Body of pancreas (tissue), 4 donors: ENCODE measurements at regions not wholly inside any gene's neighbourhood (a gene's known extent, or its start where the extent isn't known, plus 50 kb on each side); places are given as distances from the start of the nearest gene placed in this dataset.
A peak's percentile ranks its signal among the peaks of the same experiment; 100 is the strongest.
"Not testable (repeated sequence)": the region's sequence is repeated elsewhere in the genome, so short reads cannot be mapped to it uniquely, and the experiment has no call there.

Experiments used
- ATAC-seq: fragments of 150-250 bp; one replicate; pipeline ENCODE4 v1.9.1; 2016
- DNase-seq, 4 donors: peaks; one replicate each; pipeline ENCODE4 v3.0.0-alpha.2; 2019
- H3K27ac ChIP-seq, 4 donors: fragments of 200-600 bp; sonication (generic); 1 replicate in 3 of 4; 2 replicates in 1 of 4; pipeline versions ENCODE4 v1.5.1 to v1.6.1; 2016 to 2019; ENCODE audit warnings: mild to moderate bottlenecking in 1 of 4, mixed read lengths in 1 of 4, moderate library complexity in 1 of 4
- H3K27me3 ChIP-seq, 2 donors: fragments of 200-600 bp; sonication (generic); one replicate each; pipeline ENCODE4 v1.6.0; 2016; ENCODE audit warnings: mild to moderate bottlenecking in 1 of 2
- H3K36me3 ChIP-seq, 2 donors: fragments of 200-600 bp; sonication (generic); replicated peaks in 1 of 2; 2 replicates each; pipeline ENCODE4 v1.5.1; 2016; ENCODE audit warnings: low read depth in 2 of 2; ENCODE audit not compliant: insufficient read depth in 1 of 2
- H3K4me1 ChIP-seq: fragments of 200-600 bp; sonication (generic); one replicate; pipeline ENCODE4 v1.6.0; 2016
- H3K4me3 ChIP-seq, 2 donors: fragments of 200-600 bp; sonication (generic); 1 replicate in 1 of 2; 2 replicates in 1 of 2; pipeline ENCODE4 v1.5.1; 2016 to 2019
- H3K9me3 ChIP-seq, 3 donors: fragments of 200-600 bp; sonication (generic); 1 replicate in 2 of 3; 2 replicates in 1 of 3; pipeline ENCODE4 v1.5.1; 2016
- CTCF ChIP-seq, 7 experiments: fragments of 450-650 bp in 4 of 7; fragments of 200-600 bp in 3 of 7; sonication (generic) in 3 of 7; IDR thresholded peaks; one replicate each; pipeline ENCODE4 v1.5.1; 2016 to 2019; ENCODE audit warnings: antibody characterized with exemption in 7 of 7
- POLR2A ChIP-seq, 3 donors: fragments of 450-650 bp; IDR thresholded peaks; one replicate each; pipeline ENCODE4 v1.6.1; 2016; ENCODE audit warnings: antibody characterized with exemption in 3 of 3, mild to moderate bottlenecking in 2 of 3
- whole genome bisulfite sequencing, 2 donors: methylation state at CpG; one replicate each; pipeline ENCODE4 v1.1.5; 2017; 5-methylcytosine and 5-hydroxymethylcytosine counted together
- intact Hi-C: fragments of 100-400 bp; cut with DNase I; formaldehyde crosslinking; loops from one replicate; pipeline ENCODE4 v1.15.1; 2023

DNA sequence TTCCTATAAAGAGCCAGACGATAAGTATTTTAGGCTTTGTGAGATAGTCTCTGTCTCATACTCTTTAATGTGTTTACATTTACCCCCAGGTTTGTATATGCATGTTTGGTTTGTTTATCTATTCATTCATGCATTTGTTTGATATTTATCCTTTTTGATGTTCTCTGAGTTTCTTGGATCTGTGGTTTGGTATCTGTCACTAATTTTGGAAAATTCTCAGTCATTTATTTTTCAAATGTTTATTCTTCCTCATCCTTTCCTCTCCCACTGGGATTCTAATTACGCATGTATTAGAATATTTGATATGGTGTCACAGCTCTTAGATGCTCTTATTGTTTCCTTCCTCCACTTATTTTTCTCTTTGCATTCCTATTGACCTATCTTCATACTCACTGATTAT is 143.2 kb downstream of the KBTBD2 start:
- H3K4me1 ChIP-seq, H3K27ac ChIP-seq, H3K9me3 ChIP-seq, H3K4me3 ChIP-seq, H3K27me3 ChIP-seq, H3K36me3 ChIP-seq, DNase-seq, ATAC-seq, intact Hi-C loops: not testable (repeated sequence)
- WGBS, 2 donors = 94 to 96% methylated on average over 2 of the region's 2 CpGs

GRCh38 chr7:32747443-32748148 is 144.0 kb downstream of the KBTBD2 start:
- intact Hi-C loops, H3K9me3 ChIP-seq, H3K4me1 ChIP-seq, H3K27me3 ChIP-seq, ATAC-seq, DNase-seq, H3K36me3 ChIP-seq, H3K4me3 ChIP-seq, H3K27ac ChIP-seq: not testable (repeated sequence)
- 79 to 84% methylated on average over 6 of the region's 6 CpGs for WGBS, 2 donors

DNA sequence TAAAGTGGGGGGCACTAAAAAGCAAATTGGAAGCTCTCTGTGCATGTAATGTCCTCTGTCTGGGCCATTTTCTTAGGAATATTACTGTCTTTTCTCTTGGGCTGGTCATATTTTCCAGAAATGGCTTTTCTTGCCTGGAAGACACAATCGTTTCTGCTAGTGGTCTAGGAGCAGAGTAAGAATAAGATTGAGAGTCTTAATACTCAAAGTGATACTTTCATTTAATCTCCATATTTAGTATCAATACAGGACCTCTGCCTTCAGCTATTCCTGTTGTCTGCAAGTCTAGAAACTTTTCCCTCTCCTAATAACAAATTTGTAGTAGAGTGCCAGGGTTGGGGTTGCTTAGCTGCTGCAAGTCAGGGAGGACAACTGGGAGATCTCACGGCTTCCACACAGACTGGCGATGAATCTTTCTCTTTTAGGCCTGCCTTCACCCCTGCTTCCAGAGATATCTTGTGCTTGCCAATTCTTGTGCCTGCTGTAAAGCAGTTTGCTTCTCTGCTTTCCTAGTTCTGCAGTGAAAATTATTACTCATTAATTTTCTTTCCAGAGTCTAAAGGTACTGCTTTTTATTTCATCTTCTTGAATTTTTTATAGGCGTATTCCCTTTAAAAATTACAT is 149.6 kb downstream of the KBTBD2 start:
- DNase-seq, ATAC-seq, H3K27ac ChIP-seq, H3K36me3 ChIP-seq, H3K4me1 ChIP-seq, H3K27me3 ChIP-seq, H3K4me3 ChIP-seq, H3K9me3 ChIP-seq, intact Hi-C loops: not testable (repeated sequence)
- 86 to 87% methylated on average over 4 of the region's 4 CpGs for WGBS, 2 donors

GRCh38 chr7:32739749-32740148 is 151.8 kb downstream of the KBTBD2 start:
- DNase-seq, H3K9me3 ChIP-seq, H3K27ac ChIP-seq, H3K36me3 ChIP-seq, ATAC-seq, H3K27me3 ChIP-seq, H3K4me1 ChIP-seq, H3K4me3 ChIP-seq, intact Hi-C loops: not testable (repeated sequence)
- 31 to 55% methylated on average over 1 of the region's 1 CpG for WGBS, 2 donors

GRCh38 chr7:32738390-32738789 is 153.2 kb downstream of the KBTBD2 start:
- H3K9me3 ChIP-seq, H3K36me3 ChIP-seq, H3K27ac ChIP-seq, H3K4me1 ChIP-seq, H3K4me3 ChIP-seq, intact Hi-C loops, ATAC-seq, DNase-seq, H3K27me3 ChIP-seq: not testable (repeated sequence)
- WGBS, 2 donors = 97 to 100% methylated on average over 2 to 3 of the region's 3 CpGs

GRCh38 chr7:32732767-32733166 is 158.8 kb downstream of the KBTBD2 start:
- intact Hi-C loops = not testable (repeated sequence)

GRCh38 chr7:32729335-32729675 is 162.3 kb downstream of the KBTBD2 start:
- peak overlapping the region in 3 of 4 donors; percentile 94 to 96 (median 96) for H3K27ac ChIP-seq

More at GRCh38 chr7:32732767-32733166, 158.8 kb downstream of the KBTBD2 start:
- not testable (repeated sequence) for DNase-seq, ATAC-seq, H3K27ac ChIP-seq, H3K9me3 ChIP-seq, H3K4me1 ChIP-seq, H3K27me3 ChIP-seq, H3K36me3 ChIP-seq, H3K4me3 ChIP-seq
- 73 to 77% methylated on average over 4 of the region's 4 CpGs for WGBS, 2 donors

GRCh38 chr7:32728412-32729334 is 162.9 kb downstream of the KBTBD2 start:
- H3K4me3 ChIP-seq = peak overlapping the region; percentile 56 to 88
- intact Hi-C loops, H3K36me3 ChIP-seq, H3K9me3 ChIP-seq, H3K27me3 ChIP-seq: not testable (repeated sequence)
- peaks cover 12% of the 10 kb centered on the region for H3K4me1 ChIP-seq
- 0% methylated on average over 11 to 15 of the region's 111 CpGs for WGBS, 2 donors
- peak in 2 of 3 donors; percentile 25 to 29 for TF ChIP-seq POLR2A (IDR thresholded peaks at IDR 0.05)
- TF ChIP-seq CTCF (IDR thresholded peaks at IDR 0.05) = peak in 1 of 7 experiments; percentile 3
- ATAC-seq (peak; percentile 81), DNase-seq (peak; percentile 70 to 80 (median 74))
- H3K27ac ChIP-seq = peak overlapping the region; percentile 91 to 96 (median 95)

More at GRCh38 chr7:32729335-32729675, 162.3 kb downstream of the KBTBD2 start:
- H3K27me3 ChIP-seq, intact Hi-C loops, DNase-seq, H3K36me3 ChIP-seq, H3K9me3 ChIP-seq, H3K4me3 ChIP-seq, ATAC-seq: not testable (repeated sequence)
- 8 to 17% methylated on average over 5 of the region's 5 CpGs for whole genome bisulfite sequencing, 2 donors
- H3K4me1 ChIP-seq = peaks cover 12% of the 10 kb centered on the region
